ENCODE measurements at regions not wholly inside any gene's neighbourhood (a gene's known extent, or its start where the extent isn't known, plus 50 kb on each side); places are given as distances from the start of the nearest gene placed in this dataset.
A peak's percentile ranks its signal among the peaks of the same experiment; 100 is the strongest.
"Not testable (repeated sequence)": the region's sequence is repeated elsewhere in the genome, so short reads cannot be mapped to it uniquely, and the experiment has no call there.

DNA sequence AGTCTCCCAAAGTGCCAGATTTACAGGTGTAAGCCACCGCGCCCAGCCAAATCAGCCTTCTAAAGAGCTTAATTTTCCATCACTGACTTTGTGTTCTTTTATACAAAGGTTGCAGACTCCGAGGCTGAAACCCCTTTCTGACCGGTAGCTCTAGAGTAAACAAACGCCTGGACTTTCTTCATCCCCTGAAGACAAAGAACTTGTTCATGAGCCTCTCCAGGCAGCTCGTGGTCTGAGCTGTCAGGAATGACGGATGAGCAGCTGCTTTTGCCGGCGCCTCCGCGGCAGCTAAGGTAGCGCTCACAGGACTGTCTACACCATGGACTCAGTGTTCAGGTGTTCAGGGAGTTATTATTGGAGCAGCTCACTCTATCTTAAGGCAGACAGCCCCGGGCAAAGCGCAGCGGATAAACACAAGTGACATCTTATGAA lies 128.5 kb upstream of the ERRFI1 start:
- Mint-ChIP-seq H3K36me3 (no peaks in the 10 kb centered on the region), H3K27ac (no peak overlapping the region), H3K4me1 (peaks cover 6% of the 10 kb centered on the region), H3K4me3 (no peak overlapping the region), H3K27me3 (peaks cover 54% of the 10 kb centered on the region), H3K9me3 (peaks cover 4% of the 10 kb centered on the region)
- ATAC-seq: no peak

DNA sequence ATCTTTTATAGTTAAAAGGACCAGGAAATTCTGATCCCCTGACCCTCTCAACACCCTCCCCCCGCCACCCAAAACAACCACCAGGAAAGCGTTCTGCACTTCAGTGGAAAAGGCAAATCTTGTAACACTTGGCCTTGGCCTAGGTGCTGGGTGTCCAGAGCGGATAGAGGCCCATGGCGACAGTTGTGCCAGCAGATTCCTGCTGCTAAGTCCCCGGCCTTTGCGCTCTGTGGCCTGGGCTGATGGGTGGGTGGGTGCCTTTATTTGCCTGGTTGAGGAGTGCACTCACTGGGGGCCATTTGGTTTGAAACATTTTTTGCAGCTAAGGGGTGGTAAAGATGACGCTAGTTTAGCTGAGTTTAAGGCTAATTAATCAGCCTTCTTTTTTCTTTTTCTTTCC lies 127.9 kb upstream of the ERRFI1 start:
- no peak for ATAC-seq
- H3K36me3 Mint-ChIP-seq: no peaks in the 10 kb centered on the region
- H3K27ac Mint-ChIP-seq: no peak overlapping the region
- H3K4me1 Mint-ChIP-seq: peaks cover 3% of the 10 kb centered on the region
- peaks cover 55% of the 10 kb centered on the region for H3K27me3 Mint-ChIP-seq
- H3K4me3 Mint-ChIP-seq: no peak overlapping the region
- peaks cover 4% of the 10 kb centered on the region for H3K9me3 Mint-ChIP-seq

GRCh38 chr1:8152731-8153702 lies 126.9 kb upstream of the ERRFI1 start:
- no peaks in the 10 kb centered on the region for H3K4me1 Mint-ChIP-seq

GRCh38 chr1:8151647-8152046 lies 125.5 kb upstream of the ERRFI1 start:
- Mint-ChIP-seq H3K27ac (no peak overlapping the region), H3K4me3 (no peak overlapping the region), H3K4me1 (no peaks in the 10 kb centered on the region), H3K9me3 (peaks cover 4% of the 10 kb centered on the region), H3K27me3 (peaks cover 54% of the 10 kb centered on the region), H3K36me3 (no peaks in the 10 kb centered on the region)
- ATAC-seq: no peak

More at GRCh38 chr1:8152731-8153702, 126.9 kb upstream of the ERRFI1 start:
- no peak overlapping the region for H3K27ac Mint-ChIP-seq
- H3K27me3 Mint-ChIP-seq: peaks cover 62% of the 10 kb centered on the region
- no peaks in the 10 kb centered on the region for H3K36me3 Mint-ChIP-seq
- peaks cover 4% of the 10 kb centered on the region for H3K9me3 Mint-ChIP-seq
- no peak overlapping the region for H3K4me3 Mint-ChIP-seq
- peak; percentile 36 for ATAC-seq

DNA sequence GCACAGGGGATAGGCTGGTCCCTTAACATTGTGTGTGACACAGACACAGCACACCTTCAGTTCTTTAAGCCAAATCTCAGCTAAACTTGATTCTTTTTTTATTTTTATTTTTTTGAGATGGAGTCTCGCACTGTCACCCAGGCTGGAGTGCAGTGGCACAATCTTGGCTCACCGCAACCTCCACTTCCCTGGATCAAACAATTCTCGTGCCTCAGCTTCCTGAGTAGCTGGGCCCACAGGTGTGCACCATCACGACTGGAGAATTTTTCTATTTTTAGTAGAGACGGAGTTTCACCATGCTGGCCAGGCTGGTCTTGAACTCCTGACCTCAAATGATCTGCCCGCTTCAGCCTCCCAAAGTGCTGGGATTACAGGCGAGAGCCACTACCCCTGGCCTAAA lies 123.6 kb upstream of the ERRFI1 start:
- H3K4me3 Mint-ChIP-seq, ATAC-seq, H3K36me3 Mint-ChIP-seq, H3K27ac Mint-ChIP-seq, H3K4me1 Mint-ChIP-seq, H3K9me3 Mint-ChIP-seq: not testable (repeated sequence)
- H3K27me3 Mint-ChIP-seq: peaks cover 56% of the 10 kb centered on the region

DNA sequence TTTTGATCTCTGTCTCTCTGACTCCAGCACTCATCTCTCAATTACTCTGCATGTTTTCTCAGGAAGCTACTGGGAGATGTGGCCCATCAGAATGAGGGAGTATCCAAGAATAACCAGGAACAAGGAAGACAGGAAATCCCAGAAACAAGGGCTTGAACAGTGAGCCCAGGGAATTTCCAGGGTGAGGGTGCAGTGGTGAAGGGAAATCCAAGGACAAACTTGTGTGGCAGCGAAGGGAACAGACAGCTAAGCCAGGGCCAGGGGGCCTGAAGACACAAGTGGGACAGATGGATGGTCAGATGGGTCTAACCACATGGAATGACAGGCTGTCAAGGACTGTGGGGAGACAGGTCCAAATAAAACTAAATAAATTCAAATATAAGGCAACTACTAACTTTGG lies 121.8 kb upstream of the ERRFI1 start:
- H3K9me3 Mint-ChIP-seq: no peaks in the 10 kb centered on the region
- H3K4me3 Mint-ChIP-seq: no peak overlapping the region
- H3K4me1 Mint-ChIP-seq: no peaks in the 10 kb centered on the region
- H3K27ac Mint-ChIP-seq: no peak overlapping the region
- ATAC-seq: no peak
- peaks cover 67% of the 10 kb centered on the region for H3K27me3 Mint-ChIP-seq
- H3K36me3 Mint-ChIP-seq: no peaks in the 10 kb centered on the region

GRCh38 chr1:8146257-8146855 lies 120.2 kb upstream of the ERRFI1 start:
- no peak overlapping the region for H3K4me3 Mint-ChIP-seq
- peaks cover 57% of the 10 kb centered on the region for H3K27me3 Mint-ChIP-seq
- no peaks in the 10 kb centered on the region for H3K4me1 Mint-ChIP-seq
- ATAC-seq: no peak
- H3K27ac Mint-ChIP-seq: no peak overlapping the region
- no peaks in the 10 kb centered on the region for H3K36me3 Mint-ChIP-seq
- H3K9me3 Mint-ChIP-seq: no peaks in the 10 kb centered on the region

DNA sequence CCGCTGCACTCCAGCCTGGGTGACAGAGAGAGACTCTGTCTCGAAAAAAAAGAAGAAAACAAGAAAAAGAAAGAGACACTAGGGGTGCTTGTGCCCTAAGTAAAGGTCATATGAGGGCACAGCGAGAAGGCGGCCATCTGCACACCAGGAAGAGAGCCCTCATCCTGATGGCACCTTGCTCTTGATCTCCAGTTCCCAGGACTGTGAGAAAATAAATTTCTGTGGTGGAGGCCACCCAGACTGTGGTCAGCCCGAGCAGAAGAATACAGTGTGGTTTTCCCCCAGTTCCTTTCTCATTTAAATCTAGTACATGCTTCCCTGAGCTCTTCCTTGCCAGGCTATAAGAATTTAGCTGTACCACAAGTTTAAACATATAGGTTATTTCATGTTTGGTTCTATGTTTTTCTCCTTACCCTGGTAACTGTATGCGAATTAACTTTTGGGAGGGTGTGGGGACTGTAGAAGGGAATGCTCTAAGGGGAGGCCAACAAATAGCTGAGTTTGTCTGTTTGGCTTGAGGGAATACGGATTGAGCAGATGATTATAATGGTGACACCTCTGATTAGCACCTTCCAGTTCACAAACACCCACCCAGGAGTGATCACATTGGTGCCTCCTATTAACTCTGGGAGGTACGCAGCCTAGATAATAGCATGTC lies 119.6 kb upstream of the ERRFI1 start:
- no peaks in the 10 kb centered on the region for H3K4me1 Mint-ChIP-seq
- H3K36me3 Mint-ChIP-seq: no peaks in the 10 kb centered on the region
- no peak for ATAC-seq
- no peak overlapping the region for H3K4me3 Mint-ChIP-seq
- H3K27me3 Mint-ChIP-seq: peaks cover 50% of the 10 kb centered on the region
- no peaks in the 10 kb centered on the region for H3K9me3 Mint-ChIP-seq
- H3K27ac Mint-ChIP-seq: no peak overlapping the region

GRCh38 chr1:8144323-8144722 lies 118.2 kb upstream of the ERRFI1 start:
- H3K4me3 Mint-ChIP-seq: no peak overlapping the region
- H3K4me1 Mint-ChIP-seq: no peaks in the 10 kb centered on the region
- H3K27ac Mint-ChIP-seq: no peak overlapping the region
- no peaks in the 10 kb centered on the region for H3K9me3 Mint-ChIP-seq
- H3K36me3 Mint-ChIP-seq: no peaks in the 10 kb centered on the region
- no peak for ATAC-seq
- peaks cover 51% of the 10 kb centered on the region for H3K27me3 Mint-ChIP-seq

GRCh38 chr1:8142955-8143629 lies 117.0 kb upstream of the ERRFI1 start:
- Mint-ChIP-seq H3K27me3 (peaks cover 50% of the 10 kb centered on the region), H3K4me3 (no peak overlapping the region), H3K27ac (no peak overlapping the region), H3K36me3 (no peaks in the 10 kb centered on the region), H3K9me3 (no peaks in the 10 kb centered on the region), H3K4me1 (no peaks in the 10 kb centered on the region)
- ATAC-seq: no peak

- no peaks in the 10 kb centered on the region for H3K36me3 Mint-ChIP-seq
- H3K4me1 Mint-ChIP-seq: no peaks in the 10 kb centered on the region
- no peak overlapping the region for H3K27ac Mint-ChIP-seq
- no peaks in the 10 kb centered on the region for H3K9me3 Mint-ChIP-seq
- H3K27me3 Mint-ChIP-seq: peaks cover 59% of the 10 kb centered on the region
- ATAC-seq: no peak
- no peak overlapping the region for H3K4me3 Mint-ChIP-seq
These were observed 113.8 kb upstream of the ERRFI1 start for GRCh38 chr1:8139941-8140340.

GRCh38 chr1:8139383-8139782 lies 113.3 kb upstream of the ERRFI1 start:
- Mint-ChIP-seq H3K9me3 (no peaks in the 10 kb centered on the region), H3K36me3 (no peaks in the 10 kb centered on the region), H3K4me1 (no peaks in the 10 kb centered on the region), H3K4me3 (no peak overlapping the region), H3K27ac (no peak overlapping the region), H3K27me3 (peaks cover 59% of the 10 kb centered on the region)
- ATAC-seq: no peak

DNA sequence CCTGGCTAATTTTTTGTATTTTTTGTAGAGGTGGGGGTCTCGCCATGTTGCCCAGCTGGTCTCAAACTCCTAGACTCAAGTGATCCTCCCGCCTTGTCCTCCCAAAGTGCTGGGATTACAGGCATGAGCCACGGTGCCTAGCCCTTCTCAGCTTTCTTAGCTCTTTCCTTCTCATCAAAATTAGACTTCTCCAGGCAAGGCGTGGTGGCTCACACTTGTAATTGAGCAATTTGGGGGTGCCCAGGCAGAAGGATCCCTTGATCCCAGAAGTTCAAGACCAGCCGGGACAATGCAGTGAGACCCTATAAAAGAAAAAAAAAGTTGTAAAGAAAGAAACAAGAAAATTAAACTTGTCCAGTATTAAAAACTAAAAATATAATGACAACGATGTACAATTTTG lies 112.6 kb upstream of the ERRFI1 start:
- Mint-ChIP-seq H3K36me3 (no peaks in the 10 kb centered on the region), H3K9me3 (no peaks in the 10 kb centered on the region), H3K27ac (no peak overlapping the region), H3K27me3 (peaks cover 57% of the 10 kb centered on the region), H3K4me3 (no peak overlapping the region), H3K4me1 (no peaks in the 10 kb centered on the region)
- ATAC-seq: no peak

- Mint-ChIP-seq H3K4me1 (no peaks in the 10 kb centered on the region), H3K9me3 (no peaks in the 10 kb centered on the region), H3K27ac (no peak overlapping the region), H3K4me3 (no peak overlapping the region), H3K27me3 (peaks cover 67% of the 10 kb centered on the region), H3K36me3 (no peaks in the 10 kb centered on the region)
- no peak for ATAC-seq
These were observed 111.6 kb upstream of the ERRFI1 start for GRCh38 chr1:8137481-8138244.

Data from stimulated activated memory B cell treated with anti-CD40 and anti-IgM and Interleukin-4, amounts not matched to agents 10 μg/mL and 1 μg/mL and 100 μg/mL, for 72 hours (primary cell).